H9 (cell line): ENCODE measurements at regions not wholly inside any gene's neighbourhood (a gene's known extent, or its start where the extent isn't known, plus 50 kb on each side); places are given as distances from the start of the nearest gene placed in this dataset.

Experiments
- DNase-seq: peaks from one replicate; pipeline ENCODE4 v3.0.0-alpha.2; 2017
- H2AFZ ChIP-seq: one replicate; pipeline ENCODE4 v1.6.1; 2013; ENCODE audit warnings: mild to moderate bottlenecking, low read length, control low read depth, moderate library complexity
- H2AK5ac ChIP-seq: 2 replicates; pipeline ENCODE4 v1.6.1; 2013; ENCODE audit warnings: low read length, control low read depth, mixed read lengths; ENCODE audit not compliant: insufficient read length
- H2BK120ac ChIP-seq: one replicate; pipeline ENCODE4 v1.6.1; 2013; ENCODE audit warnings: low read depth, mild to moderate bottlenecking, low read length, control low read depth, inconsistent platforms; ENCODE audit not compliant: poor library complexity, severe bottlenecking
- H2BK12ac ChIP-seq: 2 replicates; pipeline ENCODE4 v1.6.1; 2013; ENCODE audit warnings: low read length, control low read depth, mixed read lengths, low read depth; ENCODE audit not compliant: insufficient read length
- H2BK15ac ChIP-seq: 2 replicates; pipeline ENCODE4 v1.6.1; 2013; ENCODE audit warnings: low read depth, low read length, control low read depth
- H2BK20ac ChIP-seq: one replicate; pipeline ENCODE4 v1.6.1; 2013; ENCODE audit warnings: low read depth, mild to moderate bottlenecking, low read length, control low read depth, inconsistent platforms; ENCODE audit not compliant: poor library complexity, severe bottlenecking
- H2BK5ac ChIP-seq: 2 replicates; pipeline ENCODE4 v1.6.1; 2013; ENCODE audit warnings: low read length, control low read depth, mixed read lengths; ENCODE audit not compliant: insufficient read length
- H3K14ac ChIP-seq: 2 replicates; pipeline ENCODE4 v1.6.1; 2013; ENCODE audit warnings: low read length, control low read depth; ENCODE audit not compliant: insufficient read depth
- H3K18ac ChIP-seq: 2 replicates; pipeline ENCODE4 v1.6.1; 2013; ENCODE audit warnings: low read depth, mild to moderate bottlenecking, mixed read lengths, low read length, control low read depth; ENCODE audit not compliant: insufficient read length
- H3K23ac ChIP-seq: 2 replicates; pipeline ENCODE4 v1.6.1; 2013; ENCODE audit warnings: low read length, control low read depth, mixed read lengths, low read depth; ENCODE audit not compliant: insufficient read length
- H3K23me2 ChIP-seq: 2 replicates; pipeline ENCODE4 v1.6.1; 2013; ENCODE audit warnings: low read depth, mild to moderate bottlenecking, mixed read lengths, low read length, control low read depth; ENCODE audit not compliant: insufficient read length, poor library complexity, severe bottlenecking
- H3K27ac ChIP-seq: 2 replicates; pipeline ENCODE4 v1.5.1; 2013; ENCODE audit warnings: low read length, control low read depth, mixed read lengths, low read depth; ENCODE audit not compliant: insufficient read length
- H3K27me3 ChIP-seq: 2 replicates; pipeline ENCODE4 v1.6.1; 2013; ENCODE audit warnings: low read length, control low read depth, inconsistent platforms; ENCODE audit not compliant: insufficient read depth
- H3K4ac ChIP-seq: 2 replicates; pipeline ENCODE4 v1.6.1; 2013; ENCODE audit warnings: low read depth, mild to moderate bottlenecking, control low read depth, inconsistent platforms, low read length, moderate library complexity
- H3K4me1 ChIP-seq: 2 replicates; pipeline ENCODE4 v1.6.1; 2013; ENCODE audit warnings: low read length, control low read depth, inconsistent platforms; ENCODE audit not compliant: insufficient read depth
- H3K4me2 ChIP-seq: 2 replicates; pipeline ENCODE4 v1.6.1; 2013; ENCODE audit warnings: low read length, control low read depth, mixed read lengths; ENCODE audit not compliant: insufficient read length, insufficient read depth
- H3K56ac ChIP-seq: 2 replicates; pipeline ENCODE4 v1.6.1; 2013; ENCODE audit warnings: low read depth, mild to moderate bottlenecking, mixed read lengths, low read length, control low read depth; ENCODE audit not compliant: insufficient read length
- H3K79me1 ChIP-seq: 2 replicates; pipeline ENCODE4 v1.6.1; 2013; ENCODE audit warnings: low read depth, mild to moderate bottlenecking, moderate library complexity, low read length, control low read depth, inconsistent platforms; ENCODE audit not compliant: insufficient read depth, poor library complexity, severe bottlenecking
- H3K79me2 ChIP-seq: 2 replicates; pipeline ENCODE4 v1.6.1; 2013; ENCODE audit warnings: low read length, control low read depth, inconsistent platforms; ENCODE audit not compliant: insufficient read depth
- H3K9ac ChIP-seq: 2 replicates; pipeline ENCODE4 v1.6.1; 2013; ENCODE audit warnings: low read length, control low read depth, mixed read lengths; ENCODE audit not compliant: insufficient read length; ENCODE audit errors: extremely low read depth
- H3K9me3 ChIP-seq: one replicate; pipeline ENCODE4 v1.6.1; 2013; ENCODE audit warnings: low read depth, low read length, inconsistent platforms; ENCODE audit not compliant: control insufficient read depth
- H3T11ph ChIP-seq: one replicate; pipeline ENCODE4 v1.6.1; 2013; ENCODE audit warnings: mild to moderate bottlenecking, low read length, control low read depth, inconsistent platforms
- H4K20me1 ChIP-seq: one replicate; pipeline ENCODE4 v1.6.1; 2013; ENCODE audit not compliant: control insufficient read depth, insufficient read length, insufficient read depth
- H4K5ac ChIP-seq: 2 replicates; pipeline ENCODE4 v1.6.1; 2013; ENCODE audit warnings: low read depth, mild to moderate bottlenecking, mixed read lengths, low read length, control low read depth; ENCODE audit not compliant: insufficient read length
- H4K8ac ChIP-seq: replicated peaks from 2 replicates; pipeline ENCODE4 v1.6.1; 2013; ENCODE audit warnings: low read length, control low read depth, mixed read lengths, low read depth; ENCODE audit not compliant: insufficient read length
- H4K91ac ChIP-seq: 2 replicates; pipeline ENCODE4 v1.6.1; 2013; ENCODE audit warnings: low read depth, mild to moderate bottlenecking, moderate library complexity, mixed read lengths, low read length, control low read depth; ENCODE audit not compliant: insufficient read length
- H3K27ac Mint-ChIP-seq, 3 experiments: 2 replicates in 2 of 3; 3 replicates in 1 of 3; pipeline ENCODE4 v1.8.0; 2020 to 2021; ENCODE audit warnings: mixed read lengths in 3 of 3, mild to moderate bottlenecking in 1 of 3, moderate library complexity in 1 of 3
- H3K27me3 Mint-ChIP-seq: 2 replicates; pipeline ENCODE4 v1.8.0; 2021; ENCODE audit warnings: low read depth, mild to moderate bottlenecking, moderate library complexity, mixed read lengths
- H3K36me3 Mint-ChIP-seq, 3 experiments: 2 replicates in 2 of 3; 3 replicates in 1 of 3; pipeline ENCODE4 v1.8.0; 2020 to 2021; ENCODE audit warnings: low read depth in 3 of 3, mixed read lengths in 3 of 3; ENCODE audit not compliant: insufficient read depth in 1 of 3
- H3K4me1 Mint-ChIP-seq, 2 experiments: 2 replicates each; pipeline ENCODE4 v1.8.0; 2020; ENCODE audit warnings: mixed read lengths in 2 of 2
- H3K4me3 Mint-ChIP-seq, 2 experiments: 2 replicates in 1 of 2; 3 replicates in 1 of 2; pipeline ENCODE4 v1.8.0; 2020 to 2021; ENCODE audit warnings: mild to moderate bottlenecking in 2 of 2, mixed read lengths in 2 of 2, moderate library complexity in 1 of 2
- H3K9me3 Mint-ChIP-seq, 2 experiments: 2 replicates in 1 of 2; 3 replicates in 1 of 2; pipeline ENCODE4 v1.8.0; 2020; ENCODE audit warnings: mild to moderate bottlenecking in 2 of 2, mixed read lengths in 2 of 2, moderate library complexity in 1 of 2
- CTCF ChIP-seq: fragments of 200-600 bp; sonication (generic); conservative IDR thresholded peaks from 3 replicates; pipeline ENCODE4 v1.8.0; 2021; ENCODE audit warnings: antibody characterized with exemption, mild to moderate bottlenecking
- WGBS: extraction: QIAGEN DNeasy Blood & Tissue Kit; methylation state at CpG from one replicate; pipeline ENCODE4 v1.1.7; 2013; ENCODE audit warnings: missing lambda C conversion rate, low lambda C conversion rate, mixed read lengths; ENCODE audit not compliant: insufficient read length; ENCODE audit errors: extremely low coverage; 5-methylcytosine and 5-hydroxymethylcytosine counted together

DNA sequence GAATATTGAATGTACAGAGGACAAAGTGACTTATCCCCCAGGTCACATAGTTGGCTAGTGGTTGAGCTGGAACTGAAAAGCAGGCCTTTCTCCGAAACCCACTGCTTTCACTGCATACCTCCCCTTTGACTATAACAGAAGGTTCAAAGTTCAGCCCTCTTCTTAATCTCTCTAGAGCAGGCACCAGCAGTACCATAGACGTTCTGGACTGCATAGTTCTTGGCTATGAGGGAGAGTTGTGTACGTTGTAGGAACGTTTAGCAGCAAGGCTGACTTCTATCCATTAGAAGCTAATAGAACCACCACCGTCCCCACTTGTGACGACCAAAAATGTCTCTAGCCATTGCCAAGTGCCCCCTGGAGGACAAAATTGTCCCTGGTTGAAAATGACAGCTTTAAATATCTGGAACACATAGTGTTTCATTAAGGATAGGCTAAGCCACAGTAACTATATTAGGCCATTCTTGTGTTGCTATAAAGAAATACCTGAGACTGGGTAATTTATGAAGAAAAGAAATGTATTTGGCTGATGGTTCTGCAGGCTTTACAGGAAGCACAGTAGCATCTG is 123.8 kb upstream of the MTHFD1L start:
- H3K4me3 Mint-ChIP-seq: peak overlapping the region in 1 of 2 experiments; percentile 46; a peak in 2 of 5 replicates
- no peaks in the 10 kb centered on the region for H3K9me3 Mint-ChIP-seq
- H4K5ac ChIP-seq: no peak overlapping the region
- no peak for DNase-seq
- no CpG with 5 or more reads among the region's 6 CpGs for WGBS
- no peak overlapping the region for H3T11ph ChIP-seq
- no peak overlapping the region for H2BK120ac ChIP-seq
- no peaks in the 10 kb centered on the region for H3K79me1 ChIP-seq
- no peak overlapping the region for H2BK12ac ChIP-seq
- H3K18ac ChIP-seq: no peak overlapping the region
- H3K4me2 ChIP-seq: no peak overlapping the region
- H3K23ac ChIP-seq: no peak overlapping the region
- H3K14ac ChIP-seq: no peak overlapping the region
- H3K36me3 Mint-ChIP-seq: no peaks in the 10 kb centered on the region
- no peaks in the 10 kb centered on the region for H3K79me2 ChIP-seq
- H3K23me2 ChIP-seq: no peaks in the 10 kb centered on the region
- no peak overlapping the region for H3K4ac ChIP-seq
- H3K56ac ChIP-seq: no peak overlapping the region
- no peaks in the 10 kb centered on the region for H3K27me3 ChIP-seq
- H2AK5ac ChIP-seq: no peak overlapping the region
- H2BK20ac ChIP-seq: no peak overlapping the region
- TF ChIP-seq CTCF: peak; percentile 74
- H3K4me1 ChIP-seq: no peaks in the 10 kb centered on the region
- H3K9ac ChIP-seq: no peak overlapping the region
- peaks cover 0 to 4% of the 10 kb centered on the region in 2 experiments; a peak in 1 of 4 replicates for H3K4me1 Mint-ChIP-seq
- H2BK15ac ChIP-seq: no peak overlapping the region
- H4K8ac ChIP-seq: no peak overlapping the region
- H3K27ac ChIP-seq: no peak overlapping the region
- H2BK5ac ChIP-seq: no peak overlapping the region
- no peaks in the 10 kb centered on the region for H4K20me1 ChIP-seq
- H4K91ac ChIP-seq: no peak overlapping the region
- H3K27ac Mint-ChIP-seq: no peak overlapping the region; a peak in 1 of 7 replicates
- no peaks in the 10 kb centered on the region for H3K9me3 ChIP-seq
- H3K27me3 Mint-ChIP-seq: peaks cover 4% of the 10 kb centered on the region; the same call in 1 of the 2 replicates
- H2AFZ ChIP-seq: no peak overlapping the region
